NT2/D1 (cell line): ENCODE measurements at regions not wholly inside any gene's neighbourhood (a gene's known extent, or its start where the extent isn't known, plus 50 kb on each side); places are given as distances from the start of the nearest gene placed in this dataset.

ENCODE experiments used
- DNase-seq: peaks from one replicate; pipeline ENCODE4 v3.0.0-alpha.2; 2011; ENCODE audit warnings: low read depth, low spot score
- H3K27me3 ChIP-seq: 2 replicates; pipeline ENCODE4 v1.6.0; 2011; ENCODE audit warnings: mild to moderate bottlenecking; ENCODE audit not compliant: insufficient read length, insufficient read depth
- H3K36me3 ChIP-seq: 2 replicates; pipeline ENCODE4 v1.6.1; 2011; ENCODE audit warnings: mild to moderate bottlenecking, low read length, mixed read lengths; ENCODE audit not compliant: insufficient read depth, insufficient read length
- H3K4me1 ChIP-seq: 2 replicates; pipeline ENCODE4 v1.5.1; 2011; ENCODE audit not compliant: insufficient read depth, insufficient read length
- H3K4me3 ChIP-seq: 2 replicates; pipeline ENCODE4 v1.5.1; 2011; ENCODE audit warnings: low read depth; ENCODE audit not compliant: insufficient read length
- H3K9ac ChIP-seq: 2 replicates; pipeline ENCODE4 v1.6.0; 2011; ENCODE audit warnings: low read depth; ENCODE audit not compliant: insufficient read length
- H3K9me3 ChIP-seq: 2 replicates; pipeline ENCODE4 v1.5.1; 2011; ENCODE audit warnings: mild to moderate bottlenecking, low read length; ENCODE audit not compliant: insufficient read depth
- SUZ12 ChIP-seq: IDR thresholded peaks from 2 replicates; pipeline ENCODE4 v1.6.1; 2011; ENCODE audit not compliant: insufficient read length, insufficient read depth; ENCODE audit errors: extremely low read depth
- YY1 ChIP-seq: IDR thresholded peaks from 2 replicates; pipeline ENCODE4 v1.6.1; 2011; ENCODE audit not compliant: insufficient read length, insufficient read depth
- ZNF274 ChIP-seq: IDR thresholded peaks from 2 replicates; pipeline ENCODE4 v1.6.1; 2011; ENCODE audit warnings: mild to moderate bottlenecking, low read depth, low read length

DNA sequence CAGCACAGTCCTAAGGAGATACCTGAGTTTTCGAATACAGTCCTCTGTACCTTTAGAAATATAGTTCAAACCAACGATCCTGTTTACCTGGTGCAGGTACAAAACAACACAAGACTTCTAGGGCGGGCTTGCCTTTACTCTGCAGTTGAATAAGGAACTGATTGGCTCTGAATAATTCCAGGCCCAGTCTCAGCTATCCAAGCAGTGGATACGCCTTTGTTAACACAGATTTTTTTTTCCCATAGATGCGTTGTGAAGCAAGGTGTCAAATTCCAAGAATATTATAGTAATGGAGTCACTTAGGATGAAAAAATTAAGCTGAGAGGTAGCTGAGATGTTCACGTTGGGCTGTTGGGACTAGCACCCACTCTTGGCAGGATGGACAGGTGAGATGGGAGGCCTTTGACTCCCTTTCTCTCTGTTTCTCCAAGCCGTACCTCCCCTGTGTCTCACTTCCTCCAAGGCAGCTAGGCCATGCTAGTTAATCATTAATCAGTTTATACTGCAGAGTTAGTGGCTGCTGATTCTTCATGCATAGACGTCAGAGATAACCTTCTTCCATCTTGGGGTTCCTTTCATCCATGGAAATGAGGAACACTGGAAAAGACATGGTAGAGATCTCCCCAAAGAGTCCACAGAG, 380.8 kb upstream of the ACVR2A start:
- DNase-seq = no peak
- no peaks in the 10 kb centered on the region for H3K36me3 ChIP-seq

DNA sequence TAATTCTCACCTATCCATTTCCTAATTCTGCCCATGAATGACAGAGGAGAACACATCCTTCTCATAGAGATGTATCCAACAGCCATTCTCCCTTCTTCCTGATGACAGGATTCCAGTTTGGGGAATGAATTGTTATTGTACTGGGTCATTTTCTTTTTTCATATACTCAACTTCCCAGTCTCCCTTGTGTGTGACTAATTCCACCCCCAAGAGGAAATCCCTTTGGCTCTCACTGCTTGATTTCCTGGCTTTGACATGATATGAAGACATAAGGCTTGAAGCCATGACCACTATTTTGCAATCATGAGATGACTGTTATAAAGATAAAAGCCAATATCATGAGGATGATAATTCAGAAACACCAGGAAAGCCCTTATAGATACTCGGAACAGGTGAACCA, 384.7 kb upstream of the ACVR2A start:
- Histone ChIP-seq H3K4me3 (no peak overlapping the region), H3K27me3 (no peaks in the 10 kb centered on the region), H3K9me3 (no peaks in the 10 kb centered on the region), H3K9ac (no peak overlapping the region), H3K36me3 (no peaks in the 10 kb centered on the region), H3K4me1 (no peaks in the 10 kb centered on the region)
- TF ChIP-seq ZNF274 (no peak), YY1 (no peak)
- DNase-seq = no peak

More for the DNA sequence above, 380.8 kb upstream of the ACVR2A start:
- no peaks in the 10 kb centered on the region for H3K9me3 ChIP-seq
- H3K4me3 ChIP-seq = no peak overlapping the region
- TF ChIP-seq YY1 = no peak
- TF ChIP-seq SUZ12 = no peak
- TF ChIP-seq ZNF274 = no peak
- H3K27me3 ChIP-seq = no peaks in the 10 kb centered on the region
- H3K4me1 ChIP-seq = peaks cover 4% of the 10 kb centered on the region
- no peak overlapping the region for H3K9ac ChIP-seq

DNA sequence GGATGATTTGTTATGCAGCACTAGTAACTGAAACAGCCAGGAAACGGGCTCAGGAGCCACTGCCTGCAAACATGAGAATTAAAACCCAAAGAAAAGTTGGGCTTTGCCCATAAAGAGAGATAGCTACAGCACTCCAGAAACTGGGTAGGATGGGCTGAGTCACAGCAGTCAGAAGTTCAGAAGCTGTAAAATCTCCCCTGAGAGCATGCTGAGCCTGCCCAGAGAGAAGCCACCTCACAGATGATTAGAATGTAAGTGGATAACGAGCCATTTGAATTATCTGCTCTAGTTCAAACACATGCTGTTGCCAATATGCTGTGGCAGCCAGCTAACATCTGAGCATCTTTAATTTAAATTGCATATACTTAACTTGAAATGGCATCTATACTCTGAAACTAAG, 388.1 kb upstream of the ACVR2A start:
- H3K4me1 ChIP-seq = no peaks in the 10 kb centered on the region
- H3K9me3 ChIP-seq = no peaks in the 10 kb centered on the region
- no peak for DNase-seq
- no peak for TF ChIP-seq YY1
- no peak for TF ChIP-seq SUZ12
- TF ChIP-seq ZNF274 = no peak
- no peaks in the 10 kb centered on the region for H3K36me3 ChIP-seq
- H3K9ac ChIP-seq = no peak overlapping the region
- no peak overlapping the region for H3K4me3 ChIP-seq
- H3K27me3 ChIP-seq = no peaks in the 10 kb centered on the region

DNA sequence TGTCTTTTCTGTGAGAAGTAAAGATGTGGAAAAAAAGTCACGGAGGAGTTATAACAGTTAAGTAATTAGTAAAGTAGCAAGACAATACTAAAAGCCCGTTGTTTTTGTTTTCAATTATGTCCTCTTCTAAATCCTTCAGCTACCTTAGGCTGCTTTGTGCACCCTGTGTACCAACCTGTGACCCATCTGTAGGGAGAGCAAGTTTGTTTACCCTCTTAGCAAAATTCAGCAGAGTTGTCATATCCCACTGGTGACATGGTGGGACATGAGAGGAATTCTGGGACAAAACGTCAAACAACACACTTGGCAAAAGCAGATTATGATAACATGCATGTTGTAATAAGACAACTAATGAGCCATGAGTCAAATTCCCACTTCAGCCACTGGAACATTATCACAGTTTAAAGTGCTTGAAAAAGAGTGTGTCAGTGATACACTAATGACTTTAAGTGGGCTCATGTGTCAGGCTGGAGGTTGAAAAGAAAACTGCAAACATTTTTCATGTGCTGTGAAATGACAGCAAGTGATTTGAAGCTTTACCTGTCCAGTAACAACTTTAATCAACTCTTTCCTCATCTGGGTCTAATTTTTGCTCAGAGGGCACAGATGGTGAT, 392.8 kb upstream of the ACVR2A start:
- TF ChIP-seq ZNF274 (no peak), SUZ12 (no peak), YY1 (no peak)
- H3K4me1 ChIP-seq = no peaks in the 10 kb centered on the region
- no peaks in the 10 kb centered on the region for H3K36me3 ChIP-seq
- no peak overlapping the region for H3K4me3 ChIP-seq
- no peak overlapping the region for H3K9ac ChIP-seq
- no peak for DNase-seq
- no peaks in the 10 kb centered on the region; the same call in 1 of the 2 replicates for H3K9me3 ChIP-seq
- no peaks in the 10 kb centered on the region for H3K27me3 ChIP-seq

DNA sequence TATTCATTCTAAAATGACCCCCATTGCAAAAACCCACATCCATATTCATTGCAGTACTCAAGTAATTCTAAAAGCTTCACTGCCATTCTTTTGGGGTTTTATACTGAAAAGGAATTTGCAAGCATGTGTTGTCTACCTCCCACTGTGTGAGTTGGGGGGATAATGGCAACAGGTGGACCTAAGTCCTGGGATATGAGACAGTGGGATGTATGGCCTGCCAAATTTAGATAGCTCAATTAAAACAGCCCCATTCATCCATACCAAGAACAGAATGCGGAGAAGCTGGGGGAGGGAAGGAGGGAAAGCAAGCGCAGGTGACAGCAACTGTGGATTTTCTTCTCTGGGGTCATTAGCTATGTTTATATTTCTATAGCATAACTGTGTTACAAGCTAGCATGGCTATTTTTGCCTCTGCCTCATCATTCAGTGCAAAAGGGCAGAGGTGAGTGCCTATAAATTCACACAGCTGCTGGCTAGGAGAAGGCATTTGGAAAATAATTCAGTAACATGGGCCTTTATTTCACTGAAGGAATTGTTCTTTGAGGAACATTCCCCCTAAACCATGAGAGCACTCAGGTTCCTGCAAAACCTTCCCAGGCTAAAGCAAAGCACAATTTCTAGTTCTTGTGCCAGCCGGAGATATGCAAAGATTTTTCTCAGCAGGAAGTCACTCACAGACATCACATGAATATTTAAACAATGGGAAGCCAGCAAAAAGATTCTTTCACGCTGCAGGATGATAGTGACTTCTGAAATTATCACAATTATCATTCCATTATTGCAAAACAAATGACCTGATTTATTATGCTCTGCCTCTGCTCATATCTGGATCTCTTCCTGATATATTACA, 393.9 kb upstream of the ACVR2A start:
- Histone ChIP-seq H3K36me3 (no peaks in the 10 kb centered on the region), H3K27me3 (no peaks in the 10 kb centered on the region), H3K9ac (no peak overlapping the region), H3K4me1 (no peaks in the 10 kb centered on the region), H3K4me3 (no peak overlapping the region), H3K9me3 (peaks cover 8% of the 10 kb centered on the region)
- DNase-seq = no peak
- TF ChIP-seq YY1 = no peak

DNA sequence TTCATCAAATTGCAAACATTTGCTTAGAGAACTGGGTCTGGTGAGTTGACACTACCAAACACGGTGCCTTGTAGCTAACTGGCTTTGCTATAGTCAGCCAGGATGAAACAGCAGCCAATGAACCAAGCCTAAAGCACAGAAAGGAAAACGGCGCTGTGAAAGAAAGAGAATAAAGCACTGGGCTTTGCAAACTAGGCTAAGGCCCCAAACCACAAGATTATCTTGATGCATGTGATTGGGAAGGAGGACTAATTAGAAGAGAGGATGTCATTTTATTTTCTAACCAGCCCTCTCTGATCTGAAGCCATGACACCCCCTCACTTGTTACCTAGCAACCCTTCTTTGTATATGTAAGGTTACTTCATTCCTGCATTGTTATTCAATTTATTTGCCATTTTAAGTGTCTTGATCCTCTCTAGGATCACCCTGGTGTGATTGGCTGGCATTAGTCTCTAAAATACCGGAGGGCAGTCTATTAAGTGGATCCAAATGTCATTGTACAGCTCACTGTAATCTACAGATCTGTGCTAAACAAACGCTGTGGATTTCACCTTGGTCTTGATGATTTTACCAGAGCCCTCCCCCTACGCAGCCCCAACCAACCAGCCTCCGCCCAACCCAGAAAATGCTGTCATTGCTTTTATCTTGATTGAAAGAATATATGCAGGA, 395.4 kb upstream of the ACVR2A start:
- peaks cover 8% of the 10 kb centered on the region for H3K9me3 ChIP-seq
- H3K4me3 ChIP-seq = no peak overlapping the region
- no peaks in the 10 kb centered on the region for H3K36me3 ChIP-seq
- H3K27me3 ChIP-seq = no peaks in the 10 kb centered on the region
- H3K9ac ChIP-seq = no peak overlapping the region
- no peak for TF ChIP-seq ZNF274
- TF ChIP-seq YY1 = no peak
- no peak for TF ChIP-seq SUZ12
- no peaks in the 10 kb centered on the region for H3K4me1 ChIP-seq
- DNase-seq = peak; percentile 39

DNA sequence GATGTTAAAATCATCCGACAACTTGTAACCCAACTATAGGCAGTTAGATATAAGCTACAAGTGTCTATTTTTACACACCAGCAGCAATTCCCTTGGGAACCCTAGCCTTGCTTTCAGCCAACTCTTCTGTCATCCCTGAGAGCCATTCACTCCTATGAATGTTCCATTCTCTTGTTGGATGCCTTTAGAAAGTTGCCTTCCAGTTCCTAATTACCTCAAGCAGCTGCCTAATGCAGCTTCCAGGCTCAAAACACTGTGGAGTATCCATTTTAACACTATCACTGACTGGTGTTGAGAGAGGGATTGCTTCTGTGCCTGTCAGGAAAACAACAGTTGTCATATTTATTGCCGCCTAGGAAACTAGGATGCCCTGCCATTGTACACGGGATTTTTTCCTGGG, 402.0 kb upstream of the ACVR2A start:
- H3K27me3 ChIP-seq = no peaks in the 10 kb centered on the region
- H3K36me3 ChIP-seq = no peaks in the 10 kb centered on the region
- H3K9ac ChIP-seq = no peak overlapping the region
- DNase-seq = no peak
- H3K4me3 ChIP-seq = no peak overlapping the region
- no peaks in the 10 kb centered on the region for H3K4me1 ChIP-seq
- TF ChIP-seq ZNF274 = no peak
- TF ChIP-seq YY1 = no peak
- no peak for TF ChIP-seq SUZ12
- H3K9me3 ChIP-seq = peaks cover 8% of the 10 kb centered on the region
